Erythroblast (primary cell): ENCODE measurements at regions not wholly inside any gene's neighbourhood (a gene's known extent, or its start where the extent isn't known, plus 50 kb on each side); places are given as distances from the start of the nearest gene placed in this dataset.

ENCODE experiments used
- GATA1 ChIP-seq: IDR thresholded peaks from 2 replicates; pipeline ENCODE4 v1.6.1; 2011; ENCODE audit warnings: low read depth, mild to moderate bottlenecking, control low read depth, low read length, moderate library complexity
- POLR2A ChIP-seq: IDR thresholded peaks from 2 replicates; pipeline ENCODE4 v1.6.1; 2011; ENCODE audit warnings: mild to moderate bottlenecking, low read length

GRCh38 chr6:146972546-146972945, 231.7 kb upstream of the STXBP5 start:
- TF ChIP-seq POLR2A (no peak), GATA1 (no peak)
